Spleen (tissue), 11 donors: ENCODE measurements at regions not wholly inside any gene's neighbourhood (a gene's known extent, or its start where the extent isn't known, plus 50 kb on each side); places are given as distances from the start of the nearest gene placed in this dataset.

Experiments
- DNase-seq: peaks from one replicate; pipeline ENCODE4 v3.0.0-alpha.2; 2020
- H3K27ac ChIP-seq, 8 donors: fragments of 200-600 bp; sonication (generic) in 7 of 8; 1 replicate in 4 of 8; 2 replicates in 4 of 8; pipeline versions ENCODE4 v1.5.0 to v1.8.0; 2016 to 2021; ENCODE audit warnings: inconsistent platforms in 4 of 8, mild to moderate bottlenecking in 4 of 8, moderate library complexity in 1 of 8
- H3K27me3 ChIP-seq, 7 donors: fragments of 200-600 bp; sonication (generic) in 6 of 7; replicated peaks in 1 of 7; 1 replicate in 4 of 7; 2 replicates in 3 of 7; pipeline versions ENCODE4 v1.5.0 to v1.8.0; 2016 to 2021; ENCODE audit warnings: inconsistent platforms in 3 of 7, mild to moderate bottlenecking in 1 of 7
- H3K36me3 ChIP-seq, 6 donors: fragments of 200-600 bp; sonication (generic) in 5 of 6; 1 replicate in 4 of 6; 2 replicates in 2 of 6; pipeline versions ENCODE4 v1.5.0 to v1.8.0; 2016 to 2021; ENCODE audit warnings: inconsistent platforms in 2 of 6
- H3K4me1 ChIP-seq, 6 donors: fragments of 200-600 bp; sonication (generic) in 5 of 6; 1 replicate in 3 of 6; 2 replicates in 3 of 6; pipeline versions ENCODE4 v1.5.0 to v1.8.0; 2016 to 2021; ENCODE audit warnings: inconsistent platforms in 3 of 6
- H3K4me3 ChIP-seq, 8 donors: fragments of 200-600 bp; sonication (generic) in 7 of 8; 1 replicate in 4 of 8; 2 replicates in 4 of 8; pipeline versions ENCODE4 v1.5.0 to v1.8.0; 2016 to 2021; ENCODE audit warnings: inconsistent platforms in 4 of 8, mild to moderate bottlenecking in 4 of 8, moderate library complexity in 2 of 8
- H3K9me3 ChIP-seq, 8 donors: fragments of 200-600 bp; sonication (generic) in 7 of 8; 1 replicate in 4 of 8; 2 replicates in 4 of 8; pipeline versions ENCODE4 v1.5.0 to v1.8.0; 2016 to 2021; ENCODE audit warnings: inconsistent platforms in 4 of 8
- CTCF ChIP-seq, 11 experiments: fragments of 200-600 bp in 7 of 11; fragments of 450-650 bp in 4 of 11; sonication (generic) in 4 of 11; IDR thresholded peaks in 8 of 11; conservative IDR thresholded peaks in 3 of 11; 1 replicate in 7 of 11; 2 replicates in 4 of 11; pipeline versions ENCODE4 v1.4.0 to v1.8.0; 2016 to 2021; ENCODE audit warnings: antibody characterized with exemption in 11 of 11, inconsistent platforms in 4 of 11, mild to moderate bottlenecking in 1 of 11
- POLR2A ChIP-seq, 3 donors: fragments of 450-650 bp; IDR thresholded peaks; one replicate each; pipeline ENCODE4 v1.5.1; 2017; ENCODE audit warnings: antibody characterized with exemption in 3 of 3, mild to moderate bottlenecking in 1 of 3
- POLR2AphosphoS5 ChIP-seq, 3 donors: sonication (generic); formaldehyde crosslinking; IDR thresholded peaks; one replicate each; pipeline ENCODE4 v1.5.1; 2017; ENCODE audit warnings: antibody characterized with exemption in 3 of 3
- WGBS, 5 donors: extraction: QIAGEN DNeasy Blood & Tissue Kit in 3 of 5; methylation state at CpG; one replicate each; pipeline versions ENCODE4 v1.1.5 to v1.1.7; 2013 to 2018; 5-methylcytosine and 5-hydroxymethylcytosine counted together
- intact Hi-C: fragments of 100-400 bp; cut with DNase I; formaldehyde crosslinking; loops from one replicate; pipeline ENCODE4 v1.15.0; 2023; ENCODE audit warnings: low total_unique reads
- donor health status: healthy with polysubstance abuse.
- donor health status: DM: no; HTN: no; CAD: no; lungs with moderate emphysema.
- donor health status: DM: no; HTN: no; CAD: no.
- donor health status: Bipolar disorder and iron deficiency.
- donor health status: healthy.
- donor health status: DM: no; HTN: no; CAD: no.
- donor health status: DM: yes; HTN: yes; CAD: no.

DNA sequence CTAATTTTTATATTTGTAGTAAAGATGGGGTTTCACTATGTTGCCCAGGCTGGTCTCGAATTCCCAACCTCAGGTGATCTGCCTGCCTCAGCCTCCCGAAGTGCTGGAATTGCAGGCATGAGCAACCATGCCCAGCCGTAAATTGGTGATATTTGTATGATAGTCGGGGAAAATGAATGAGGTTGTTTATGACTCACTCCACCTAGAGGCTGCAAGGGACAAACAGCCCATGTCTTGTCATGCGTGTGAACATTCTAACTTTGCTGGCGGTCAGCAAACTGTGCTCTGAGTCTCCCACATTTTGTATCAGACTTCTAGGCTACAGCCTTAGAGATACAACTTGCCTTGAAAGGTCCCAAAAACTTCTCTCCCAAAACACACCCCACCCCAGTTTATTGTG is 133.5 kb upstream of the DTNA start:
- intact Hi-C loops, result no loop called here
- no peaks in the 10 kb centered on the region for H3K36me3 ChIP-seq
- H3K9me3 ChIP-seq, result peaks cover 0 to 27% (median 6%) of the 10 kb centered on the region in 8 donors
- 82 to 95% (median 89%) methylated on average over 6 of the region's 6 CpGs for WGBS, 5 donors
- H3K4me3 ChIP-seq, result no peak overlapping the region
- TF ChIP-seq POLR2A (IDR thresholded peaks at IDR 0.05) (no peak), CTCF (IDR thresholded peaks at IDR 0.05 in 8 of 11, conservative IDR thresholded peaks at IDR 0.05 in 3 of 11) (no peak), POLR2AphosphoS5 (IDR thresholded peaks at IDR 0.05) (no peak)
- no peaks in the 10 kb centered on the region for H3K27me3 ChIP-seq
- H3K27ac ChIP-seq, result no peak overlapping the region
- no peaks in the 10 kb centered on the region for H3K4me1 ChIP-seq
- no peak for DNase-seq

DNA sequence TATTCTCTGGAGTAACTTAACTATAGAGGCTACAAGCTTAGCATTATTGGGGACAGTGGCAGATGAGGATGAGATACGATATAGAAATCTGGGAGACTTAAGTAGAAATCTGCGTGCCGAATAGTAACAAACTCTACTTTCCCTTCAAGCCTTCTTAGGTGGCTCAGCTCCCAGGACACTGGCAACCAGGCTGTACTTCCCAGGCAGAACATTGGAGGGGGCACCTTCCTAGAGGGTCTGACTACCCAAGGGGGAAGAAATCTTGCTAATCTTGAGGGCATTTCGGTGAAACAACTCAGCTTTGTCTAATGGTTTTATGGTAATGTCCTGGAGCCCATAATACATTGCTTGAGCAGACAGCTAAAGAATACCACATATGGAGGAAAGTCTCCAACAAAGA is 126.2 kb upstream of the DTNA start:
- WGBS, 5 donors, result 76 to 96% (median 83%) methylated on average over 4 of the region's 4 CpGs
- Histone ChIP-seq H3K4me3 (no peak overlapping the region), H3K27ac (no peak overlapping the region), H3K36me3 (no peaks in the 10 kb centered on the region), H3K4me1 (no peaks in the 10 kb centered on the region), H3K9me3 (peaks cover 0 to 15% (median 4%) of the 10 kb centered on the region in 8 donors), H3K27me3 (no peaks in the 10 kb centered on the region)
- TF ChIP-seq POLR2A (IDR thresholded peaks at IDR 0.05) (no peak), CTCF (IDR thresholded peaks at IDR 0.05 in 8 of 11, conservative IDR thresholded peaks at IDR 0.05 in 3 of 11) (no peak), POLR2AphosphoS5 (IDR thresholded peaks at IDR 0.05) (no peak)
- intact Hi-C loops, result no loop called here
- DNase-seq, result no peak

DNA sequence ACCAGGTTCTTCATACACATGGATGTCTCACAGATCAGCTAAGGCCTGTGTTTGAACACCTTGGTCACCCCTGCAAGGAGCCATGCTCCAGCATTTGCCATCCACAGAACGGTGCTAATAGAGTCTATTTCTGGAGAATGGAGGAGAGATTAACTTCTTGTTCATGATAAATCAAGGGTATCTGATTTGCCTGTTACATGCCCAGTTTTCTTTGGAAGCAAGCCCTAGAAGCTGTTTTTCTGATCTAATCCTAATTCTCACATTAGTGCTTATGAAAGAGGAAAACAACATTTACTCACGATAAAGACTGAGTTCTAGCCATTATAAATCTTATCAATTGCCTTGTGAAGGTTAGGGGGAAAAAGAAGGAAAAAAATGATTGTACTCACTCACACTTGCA is 119.6 kb upstream of the DTNA start:
- Histone ChIP-seq H3K9me3 (no peaks in the 10 kb centered on the region), H3K4me1 (peaks cover 0 to 5% (median 0%) of the 10 kb centered on the region in 6 donors), H3K4me3 (no peak overlapping the region), H3K36me3 (no peaks in the 10 kb centered on the region), H3K27me3 (no peaks in the 10 kb centered on the region), H3K27ac (no peak overlapping the region)
- TF ChIP-seq POLR2A (IDR thresholded peaks at IDR 0.05), result no peak
- TF ChIP-seq CTCF (IDR thresholded peaks at IDR 0.05 in 8 of 11, conservative IDR thresholded peaks at IDR 0.05 in 3 of 11), result no peak
- no peak for TF ChIP-seq POLR2AphosphoS5 (IDR thresholded peaks at IDR 0.05)
- 72 to 86% (median 82%) methylated on average over 2 of the region's 2 CpGs for WGBS, 5 donors
- no peak for DNase-seq
- intact Hi-C loops, result no loop called here

- Histone ChIP-seq H3K27ac (no peak overlapping the region), H3K9me3 (no peaks in the 10 kb centered on the region), H3K4me3 (no peak overlapping the region), H3K4me1 (peaks cover 0 to 5% (median 0%) of the 10 kb centered on the region in 6 donors), H3K27me3 (no peaks in the 10 kb centered on the region), H3K36me3 (no peaks in the 10 kb centered on the region)
- DNase-seq, result no peak
- TF ChIP-seq POLR2A (IDR thresholded peaks at IDR 0.05) (no peak), CTCF (IDR thresholded peaks at IDR 0.05 in 8 of 11, conservative IDR thresholded peaks at IDR 0.05 in 3 of 11) (no peak), POLR2AphosphoS5 (IDR thresholded peaks at IDR 0.05) (no peak)
- intact Hi-C loops, result no loop called here
- WGBS, 5 donors, result 73 to 89% (median 79%) methylated on average over 2 of the region's 2 CpGs
Measured at GRCh38 chr18:34591920-34592444, 118.1 kb upstream of the DTNA start.
